PFSK-1 (cell line): ENCODE measurements at regions not wholly inside any gene's neighbourhood (a gene's known extent, or its start where the extent isn't known, plus 50 kb on each side); places are given as distances from the start of the nearest gene placed in this dataset.

ENCODE experiments used
- FOXP2 ChIP-seq: optimal IDR thresholded peaks from 2 replicates; pipeline ENCODE3; 2011; ENCODE audit warnings: borderline replicate concordance, control low read depth, inconsistent platforms; ENCODE audit not compliant: insufficient read depth; ENCODE audit errors: extremely low read length, extremely low read depth
- POLR2AphosphoS5 ChIP-seq: IDR thresholded peaks from 2 replicates; pipeline ENCODE4 v1.6.1; 2012; ENCODE audit warnings: low read depth, mild to moderate bottlenecking, control low read depth, low read length, moderate library complexity
- SIN3A ChIP-seq: IDR thresholded peaks from 2 replicates; pipeline ENCODE4 v1.6.1; 2012; ENCODE audit warnings: mild to moderate bottlenecking, low read length, moderate library complexity, borderline replicate concordance; ENCODE audit not compliant: insufficient read depth
- TAF1 ChIP-seq: IDR thresholded peaks from 2 replicates; pipeline ENCODE4 v1.6.1; 2012; ENCODE audit warnings: low read length, control low read depth, borderline replicate concordance; ENCODE audit not compliant: insufficient read depth
- TF ChIP-seq, protein P1 (sequence below), 2 experiments: IDR thresholded peaks; 2 replicates each; pipeline versions ENCODE4 v1.6.1 to v1.8.0; 2011 to 2012; ENCODE audit warnings: low read depth in 2 of 2, low read length in 2 of 2, control low read depth in 1 of 2, inconsistent platforms in 1 of 2, mild to moderate bottlenecking in 1 of 2, moderate library complexity in 1 of 2; ENCODE audit not compliant: insufficient read depth in 1 of 2

DNA sequence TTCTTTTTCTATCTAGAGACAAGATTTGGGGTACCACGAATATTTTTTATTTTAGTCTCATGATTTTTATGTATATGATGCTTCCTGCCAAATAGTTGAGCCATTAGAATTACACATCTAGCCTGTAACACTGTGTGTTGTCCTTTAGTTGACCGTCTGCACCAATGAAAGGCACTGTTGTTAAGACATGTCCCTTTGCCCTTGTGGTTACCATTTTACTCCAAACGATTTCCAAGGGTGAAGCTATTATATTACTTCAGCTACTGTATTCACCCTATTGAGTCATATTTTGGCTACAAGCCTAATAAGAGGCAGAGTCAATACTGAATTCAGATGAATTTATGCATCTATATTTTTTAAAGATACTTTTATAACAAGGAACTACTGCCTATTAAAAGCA, 207.6 kb downstream of the CETN3 start:
- TF ChIP-seq POLR2AphosphoS5 (no peak), SIN3A (no peak), TAF1 (no peak), FOXP2 (no peak)
- TF ChIP-seq, protein P1, sequence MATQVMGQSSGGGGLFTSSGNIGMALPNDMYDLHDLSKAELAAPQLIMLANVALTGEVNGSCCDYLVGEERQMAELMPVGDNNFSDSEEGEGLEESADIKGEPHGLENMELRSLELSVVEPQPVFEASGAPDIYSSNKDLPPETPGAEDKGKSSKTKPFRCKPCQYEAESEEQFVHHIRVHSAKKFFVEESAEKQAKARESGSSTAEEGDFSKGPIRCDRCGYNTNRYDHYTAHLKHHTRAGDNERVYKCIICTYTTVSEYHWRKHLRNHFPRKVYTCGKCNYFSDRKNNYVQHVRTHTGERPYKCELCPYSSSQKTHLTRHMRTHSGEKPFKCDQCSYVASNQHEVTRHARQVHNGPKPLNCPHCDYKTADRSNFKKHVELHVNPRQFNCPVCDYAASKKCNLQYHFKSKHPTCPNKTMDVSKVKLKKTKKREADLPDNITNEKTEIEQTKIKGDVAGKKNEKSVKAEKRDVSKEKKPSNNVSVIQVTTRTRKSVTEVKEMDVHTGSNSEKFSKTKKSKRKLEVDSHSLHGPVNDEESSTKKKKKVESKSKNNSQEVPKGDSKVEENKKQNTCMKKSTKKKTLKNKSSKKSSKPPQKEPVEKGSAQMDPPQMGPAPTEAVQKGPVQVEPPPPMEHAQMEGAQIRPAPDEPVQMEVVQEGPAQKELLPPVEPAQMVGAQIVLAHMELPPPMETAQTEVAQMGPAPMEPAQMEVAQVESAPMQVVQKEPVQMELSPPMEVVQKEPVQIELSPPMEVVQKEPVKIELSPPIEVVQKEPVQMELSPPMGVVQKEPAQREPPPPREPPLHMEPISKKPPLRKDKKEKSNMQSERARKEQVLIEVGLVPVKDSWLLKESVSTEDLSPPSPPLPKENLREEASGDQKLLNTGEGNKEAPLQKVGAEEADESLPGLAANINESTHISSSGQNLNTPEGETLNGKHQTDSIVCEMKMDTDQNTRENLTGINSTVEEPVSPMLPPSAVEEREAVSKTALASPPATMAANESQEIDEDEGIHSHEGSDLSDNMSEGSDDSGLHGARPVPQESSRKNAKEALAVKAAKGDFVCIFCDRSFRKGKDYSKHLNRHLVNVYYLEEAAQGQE (IDR thresholded peaks at IDR 0.05; ENCODE audit: insufficient read depth in 1 of 2, low read depth in 2 of 2, low read length in 2 of 2) = no peak

DNA sequence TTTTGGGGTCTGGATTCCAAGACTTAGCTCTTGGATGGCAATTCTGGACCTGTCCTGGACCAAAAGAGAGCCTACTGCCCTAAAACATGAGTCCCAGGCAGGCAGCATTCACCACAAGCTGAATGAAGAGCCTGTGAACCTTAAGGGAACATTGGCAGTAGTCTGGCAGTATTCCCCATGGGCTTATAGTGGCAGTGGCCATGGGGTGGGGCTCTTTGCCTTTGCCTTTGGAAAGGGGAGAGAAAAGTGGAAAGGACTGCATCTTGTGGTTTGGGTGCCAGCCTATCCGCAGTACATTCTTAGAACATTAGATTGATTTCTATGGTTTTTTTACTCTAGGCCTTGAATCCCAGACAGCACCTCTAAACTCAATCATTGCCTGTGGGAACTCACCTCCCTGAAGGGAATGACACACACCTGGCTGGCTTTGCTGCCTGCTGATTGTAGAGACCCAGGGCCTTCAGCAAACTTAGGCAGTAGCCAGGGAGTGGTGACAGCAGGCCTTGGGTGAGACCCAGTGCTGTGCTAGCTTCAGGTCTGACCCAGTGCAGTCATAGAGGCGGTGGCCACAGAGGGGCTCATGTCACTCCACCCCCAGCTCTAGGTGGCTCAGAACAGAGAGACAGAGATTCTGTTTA, 216.3 kb downstream of the CETN3 start:
- no peak for TF ChIP-seq FOXP2

DNA sequence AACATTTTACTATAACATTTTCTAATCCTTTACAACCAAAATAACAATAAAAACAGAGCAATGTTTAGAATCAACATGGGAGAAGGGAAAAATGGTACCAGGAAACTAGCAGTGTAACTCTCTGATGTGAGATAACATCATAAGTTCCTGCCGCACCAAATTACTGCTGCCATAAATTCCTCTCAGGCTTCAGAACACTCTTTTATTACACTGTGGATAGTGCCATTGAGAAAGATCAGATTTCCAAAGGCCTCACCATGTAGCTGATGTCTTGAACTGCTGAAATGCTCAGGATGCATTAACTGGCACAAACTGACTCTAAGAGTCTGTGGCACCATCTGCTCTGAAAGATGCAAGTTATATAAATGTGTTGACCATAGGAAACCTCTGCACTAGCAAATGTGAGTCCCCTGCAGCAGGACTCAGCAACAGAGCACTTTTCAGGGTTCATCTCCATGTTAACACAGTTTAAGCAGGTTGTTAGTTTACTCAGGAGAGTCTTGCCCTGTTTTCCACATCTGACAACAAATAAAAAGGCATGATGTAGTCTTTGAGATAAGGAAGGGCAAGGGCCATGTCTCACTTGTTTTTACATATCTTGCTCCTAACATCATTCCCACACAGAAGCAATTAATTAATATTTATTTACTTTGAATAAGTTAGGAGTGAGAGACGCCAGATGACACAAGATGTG, 218.1 kb downstream of the CETN3 start:
- TF ChIP-seq, protein P1 (IDR thresholded peaks at IDR 0.05; ENCODE audit: insufficient read depth in 1 of 2, low read depth in 2 of 2, low read length in 2 of 2) = no peak
- TF ChIP-seq SIN3A = no peak
- no peak for TF ChIP-seq TAF1
- TF ChIP-seq POLR2AphosphoS5 = no peak
- TF ChIP-seq FOXP2 = no peak

DNA sequence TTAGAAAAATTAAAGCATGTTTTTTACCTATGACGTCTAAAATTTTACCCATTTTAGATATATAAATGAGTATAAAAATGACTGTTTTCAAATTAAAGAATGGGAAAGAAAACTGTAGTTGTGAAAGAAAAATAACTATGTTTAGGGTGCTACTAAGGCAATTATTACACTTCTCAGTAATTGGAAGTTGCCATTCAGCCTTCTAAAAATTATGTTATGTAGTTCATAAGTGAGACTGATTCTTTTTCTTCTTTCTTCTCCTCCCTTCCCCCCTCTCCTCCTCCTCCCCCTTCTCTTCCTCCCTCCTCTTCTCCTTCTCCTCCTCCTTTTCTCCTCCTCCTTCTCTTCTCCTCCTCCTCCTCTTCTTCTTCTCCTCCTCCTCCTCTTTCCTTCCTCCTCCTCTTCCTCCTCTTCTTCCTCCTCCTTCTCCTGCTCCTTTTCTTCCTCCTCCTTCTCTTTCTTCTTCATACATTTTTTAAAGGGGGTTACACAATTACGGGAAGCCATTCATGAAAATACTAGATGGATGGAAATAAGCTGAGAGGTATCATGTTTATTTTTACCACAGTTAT, 223.6 kb downstream of the CETN3 start:
- TF ChIP-seq FOXP2 (no peak), TAF1 (no peak), SIN3A (no peak), POLR2AphosphoS5 (no peak)
- TF ChIP-seq, protein P1 (IDR thresholded peaks at IDR 0.05; ENCODE audit: insufficient read depth in 1 of 2, low read depth in 2 of 2, low read length in 2 of 2) = no peak

DNA sequence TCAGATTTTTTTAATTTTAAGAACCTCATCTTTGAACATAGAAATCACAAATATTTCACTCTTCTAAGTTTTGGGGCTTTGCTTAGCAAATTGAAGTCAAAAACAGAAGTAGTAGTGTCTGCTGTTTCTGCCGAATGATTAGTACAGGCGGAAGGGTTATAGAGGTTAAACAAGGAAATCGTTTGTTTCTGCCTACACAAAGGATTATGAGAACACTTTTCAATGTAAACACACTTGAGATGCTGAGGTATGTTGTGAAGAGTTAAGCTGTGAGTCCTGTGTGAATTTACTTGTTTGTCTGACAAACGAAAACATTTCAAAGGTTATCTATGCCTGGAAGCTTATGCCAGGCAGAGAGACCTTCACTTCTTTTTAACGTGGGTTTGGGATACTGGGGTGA, 224.8 kb downstream of the CETN3 start:
- TF ChIP-seq TAF1 (no peak), SIN3A (no peak)

DNA sequence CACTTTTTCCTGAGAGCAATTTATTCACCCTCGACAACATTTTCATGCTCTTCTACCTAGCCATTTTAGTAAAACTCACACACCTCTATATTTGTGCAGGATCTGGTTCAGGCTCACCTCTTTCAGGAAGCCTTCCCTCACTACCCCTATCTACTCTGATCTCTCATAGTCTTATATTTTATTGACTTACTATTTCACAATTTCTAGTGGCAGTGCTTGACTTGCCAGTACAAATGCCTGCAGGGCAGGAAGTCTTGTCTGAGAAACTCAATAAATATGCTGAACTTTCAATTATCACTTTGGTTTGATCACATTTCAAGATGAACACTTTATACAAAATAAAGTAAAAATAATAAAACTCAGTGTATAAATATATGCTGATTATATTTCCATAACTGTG, 226.8 kb downstream of the CETN3 start:
- TF ChIP-seq POLR2AphosphoS5 (no peak), FOXP2 (no peak), TAF1 (no peak), SIN3A (no peak)
- TF ChIP-seq, protein P1 (IDR thresholded peaks at IDR 0.05; ENCODE audit: insufficient read depth in 1 of 2, low read depth in 2 of 2, low read length in 2 of 2) = no peak
